H9 (cell line): ENCODE measurements at regions not wholly inside any gene's neighbourhood (a gene's known extent, or its start where the extent isn't known, plus 50 kb on each side); places are given as distances from the start of the nearest gene placed in this dataset.

ENCODE experiments used
- DNase-seq: peaks from one replicate; pipeline ENCODE4 v3.0.0-alpha.2; 2017
- H2AFZ ChIP-seq: one replicate; pipeline ENCODE4 v1.6.1; 2013; ENCODE audit warnings: mild to moderate bottlenecking, low read length, control low read depth, moderate library complexity
- H2AK5ac ChIP-seq: 2 replicates; pipeline ENCODE4 v1.6.1; 2013; ENCODE audit warnings: low read length, control low read depth, mixed read lengths; ENCODE audit not compliant: insufficient read length
- H2BK120ac ChIP-seq: one replicate; pipeline ENCODE4 v1.6.1; 2013; ENCODE audit warnings: low read depth, mild to moderate bottlenecking, low read length, control low read depth, inconsistent platforms; ENCODE audit not compliant: poor library complexity, severe bottlenecking
- H2BK12ac ChIP-seq: 2 replicates; pipeline ENCODE4 v1.6.1; 2013; ENCODE audit warnings: low read length, control low read depth, mixed read lengths, low read depth; ENCODE audit not compliant: insufficient read length
- H2BK15ac ChIP-seq: 2 replicates; pipeline ENCODE4 v1.6.1; 2013; ENCODE audit warnings: low read depth, low read length, control low read depth
- H2BK20ac ChIP-seq: one replicate; pipeline ENCODE4 v1.6.1; 2013; ENCODE audit warnings: low read depth, mild to moderate bottlenecking, low read length, control low read depth, inconsistent platforms; ENCODE audit not compliant: poor library complexity, severe bottlenecking
- H2BK5ac ChIP-seq: 2 replicates; pipeline ENCODE4 v1.6.1; 2013; ENCODE audit warnings: low read length, control low read depth, mixed read lengths; ENCODE audit not compliant: insufficient read length
- H3K14ac ChIP-seq: 2 replicates; pipeline ENCODE4 v1.6.1; 2013; ENCODE audit warnings: low read length, control low read depth; ENCODE audit not compliant: insufficient read depth
- H3K18ac ChIP-seq: 2 replicates; pipeline ENCODE4 v1.6.1; 2013; ENCODE audit warnings: low read depth, mild to moderate bottlenecking, mixed read lengths, low read length, control low read depth; ENCODE audit not compliant: insufficient read length
- H3K23ac ChIP-seq: 2 replicates; pipeline ENCODE4 v1.6.1; 2013; ENCODE audit warnings: low read length, control low read depth, mixed read lengths, low read depth; ENCODE audit not compliant: insufficient read length
- H3K23me2 ChIP-seq: 2 replicates; pipeline ENCODE4 v1.6.1; 2013; ENCODE audit warnings: low read depth, mild to moderate bottlenecking, mixed read lengths, low read length, control low read depth; ENCODE audit not compliant: insufficient read length, poor library complexity, severe bottlenecking
- H3K27ac ChIP-seq: 2 replicates; pipeline ENCODE4 v1.5.1; 2013; ENCODE audit warnings: low read length, control low read depth, mixed read lengths, low read depth; ENCODE audit not compliant: insufficient read length
- H3K27me3 ChIP-seq: 2 replicates; pipeline ENCODE4 v1.6.1; 2013; ENCODE audit warnings: low read length, control low read depth, inconsistent platforms; ENCODE audit not compliant: insufficient read depth
- H3K4ac ChIP-seq: 2 replicates; pipeline ENCODE4 v1.6.1; 2013; ENCODE audit warnings: low read depth, mild to moderate bottlenecking, control low read depth, inconsistent platforms, low read length, moderate library complexity
- H3K4me1 ChIP-seq: 2 replicates; pipeline ENCODE4 v1.6.1; 2013; ENCODE audit warnings: low read length, control low read depth, inconsistent platforms; ENCODE audit not compliant: insufficient read depth
- H3K4me2 ChIP-seq: 2 replicates; pipeline ENCODE4 v1.6.1; 2013; ENCODE audit warnings: low read length, control low read depth, mixed read lengths; ENCODE audit not compliant: insufficient read length, insufficient read depth
- H3K56ac ChIP-seq: 2 replicates; pipeline ENCODE4 v1.6.1; 2013; ENCODE audit warnings: low read depth, mild to moderate bottlenecking, mixed read lengths, low read length, control low read depth; ENCODE audit not compliant: insufficient read length
- H3K79me1 ChIP-seq: 2 replicates; pipeline ENCODE4 v1.6.1; 2013; ENCODE audit warnings: low read depth, mild to moderate bottlenecking, moderate library complexity, low read length, control low read depth, inconsistent platforms; ENCODE audit not compliant: insufficient read depth, poor library complexity, severe bottlenecking
- H3K79me2 ChIP-seq: 2 replicates; pipeline ENCODE4 v1.6.1; 2013; ENCODE audit warnings: low read length, control low read depth, inconsistent platforms; ENCODE audit not compliant: insufficient read depth
- H3K9ac ChIP-seq: 2 replicates; pipeline ENCODE4 v1.6.1; 2013; ENCODE audit warnings: low read length, control low read depth, mixed read lengths; ENCODE audit not compliant: insufficient read length; ENCODE audit errors: extremely low read depth
- H3K9me3 ChIP-seq: one replicate; pipeline ENCODE4 v1.6.1; 2013; ENCODE audit warnings: low read depth, low read length, inconsistent platforms; ENCODE audit not compliant: control insufficient read depth
- H3T11ph ChIP-seq: one replicate; pipeline ENCODE4 v1.6.1; 2013; ENCODE audit warnings: mild to moderate bottlenecking, low read length, control low read depth, inconsistent platforms
- H4K20me1 ChIP-seq: one replicate; pipeline ENCODE4 v1.6.1; 2013; ENCODE audit not compliant: control insufficient read depth, insufficient read length, insufficient read depth
- H4K5ac ChIP-seq: 2 replicates; pipeline ENCODE4 v1.6.1; 2013; ENCODE audit warnings: low read depth, mild to moderate bottlenecking, mixed read lengths, low read length, control low read depth; ENCODE audit not compliant: insufficient read length
- H4K8ac ChIP-seq: replicated peaks from 2 replicates; pipeline ENCODE4 v1.6.1; 2013; ENCODE audit warnings: low read length, control low read depth, mixed read lengths, low read depth; ENCODE audit not compliant: insufficient read length
- H4K91ac ChIP-seq: 2 replicates; pipeline ENCODE4 v1.6.1; 2013; ENCODE audit warnings: low read depth, mild to moderate bottlenecking, moderate library complexity, mixed read lengths, low read length, control low read depth; ENCODE audit not compliant: insufficient read length
- H3K27ac Mint-ChIP-seq, 3 experiments: 2 replicates in 2 of 3; 3 replicates in 1 of 3; pipeline ENCODE4 v1.8.0; 2020 to 2021; ENCODE audit warnings: mixed read lengths in 3 of 3, mild to moderate bottlenecking in 1 of 3, moderate library complexity in 1 of 3
- H3K27me3 Mint-ChIP-seq: 2 replicates; pipeline ENCODE4 v1.8.0; 2021; ENCODE audit warnings: low read depth, mild to moderate bottlenecking, moderate library complexity, mixed read lengths
- H3K36me3 Mint-ChIP-seq, 3 experiments: 2 replicates in 2 of 3; 3 replicates in 1 of 3; pipeline ENCODE4 v1.8.0; 2020 to 2021; ENCODE audit warnings: low read depth in 3 of 3, mixed read lengths in 3 of 3; ENCODE audit not compliant: insufficient read depth in 1 of 3
- H3K4me1 Mint-ChIP-seq, 2 experiments: 2 replicates each; pipeline ENCODE4 v1.8.0; 2020; ENCODE audit warnings: mixed read lengths in 2 of 2
- H3K4me3 Mint-ChIP-seq, 2 experiments: 2 replicates in 1 of 2; 3 replicates in 1 of 2; pipeline ENCODE4 v1.8.0; 2020 to 2021; ENCODE audit warnings: mild to moderate bottlenecking in 2 of 2, mixed read lengths in 2 of 2, moderate library complexity in 1 of 2
- H3K9me3 Mint-ChIP-seq, 2 experiments: 2 replicates in 1 of 2; 3 replicates in 1 of 2; pipeline ENCODE4 v1.8.0; 2020; ENCODE audit warnings: mild to moderate bottlenecking in 2 of 2, mixed read lengths in 2 of 2, moderate library complexity in 1 of 2
- WGBS: extraction: QIAGEN DNeasy Blood & Tissue Kit; methylation state at CpG from one replicate; pipeline ENCODE4 v1.1.7; 2013; ENCODE audit warnings: missing lambda C conversion rate, low lambda C conversion rate, mixed read lengths; ENCODE audit not compliant: insufficient read length; ENCODE audit errors: extremely low coverage; 5-methylcytosine and 5-hydroxymethylcytosine counted together
- TF ChIP-seq, protein P1 (sequence below): fragments of 200-600 bp; sonication (generic); conservative IDR thresholded peaks from 3 replicates; pipeline ENCODE4 v1.8.0; 2021; ENCODE audit warnings: antibody characterized with exemption, mild to moderate bottlenecking

DNA sequence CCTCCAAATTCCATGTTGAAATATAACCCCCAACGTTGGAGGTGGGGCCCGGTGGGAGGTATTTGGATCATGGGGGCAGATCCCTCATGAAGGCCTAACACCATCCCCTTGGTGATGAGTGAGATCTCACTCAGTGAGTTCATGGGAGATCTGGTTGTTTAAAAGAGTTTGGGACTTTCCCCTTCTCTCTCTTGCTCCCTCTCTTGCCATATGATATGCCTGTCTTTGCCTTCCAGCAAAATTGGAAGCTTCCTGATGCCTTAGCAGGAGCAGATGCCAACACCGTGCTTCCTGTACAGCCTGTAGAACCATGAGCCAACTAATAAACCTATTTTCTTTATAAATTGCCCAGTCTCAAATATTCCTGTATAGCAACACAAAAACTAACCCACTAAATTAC is 55.7 kb upstream of the CDK1 start:
- Histone ChIP-seq H3K23me2 (no peaks in the 10 kb centered on the region), H3K27ac (no peak overlapping the region), H3K9ac (no peak overlapping the region), H3K4me1 (no peaks in the 10 kb centered on the region), H3K4me2 (no peak overlapping the region), H3T11ph (no peak overlapping the region), H3K18ac (no peak overlapping the region), H2BK12ac (no peak overlapping the region), H3K14ac (no peak overlapping the region), H3K56ac (no peak overlapping the region), H2AK5ac (no peak overlapping the region), H3K23ac (no peak overlapping the region), H4K20me1 (no peaks in the 10 kb centered on the region), H2AFZ (no peak overlapping the region), H4K8ac (no peak overlapping the region), H4K5ac (no peak overlapping the region), H2BK120ac (no peak overlapping the region), H3K79me1 (no peaks in the 10 kb centered on the region), H3K4ac (no peak overlapping the region), H3K27me3 (no peaks in the 10 kb centered on the region), H2BK5ac (no peak overlapping the region), H3K79me2 (no peaks in the 10 kb centered on the region), H2BK20ac (no peak overlapping the region), H2BK15ac (no peak overlapping the region), H4K91ac (no peak overlapping the region), H3K9me3 (no peaks in the 10 kb centered on the region)
- no peaks in the 10 kb centered on the region for H3K27me3 Mint-ChIP-seq
- TF ChIP-seq, protein P1, sequence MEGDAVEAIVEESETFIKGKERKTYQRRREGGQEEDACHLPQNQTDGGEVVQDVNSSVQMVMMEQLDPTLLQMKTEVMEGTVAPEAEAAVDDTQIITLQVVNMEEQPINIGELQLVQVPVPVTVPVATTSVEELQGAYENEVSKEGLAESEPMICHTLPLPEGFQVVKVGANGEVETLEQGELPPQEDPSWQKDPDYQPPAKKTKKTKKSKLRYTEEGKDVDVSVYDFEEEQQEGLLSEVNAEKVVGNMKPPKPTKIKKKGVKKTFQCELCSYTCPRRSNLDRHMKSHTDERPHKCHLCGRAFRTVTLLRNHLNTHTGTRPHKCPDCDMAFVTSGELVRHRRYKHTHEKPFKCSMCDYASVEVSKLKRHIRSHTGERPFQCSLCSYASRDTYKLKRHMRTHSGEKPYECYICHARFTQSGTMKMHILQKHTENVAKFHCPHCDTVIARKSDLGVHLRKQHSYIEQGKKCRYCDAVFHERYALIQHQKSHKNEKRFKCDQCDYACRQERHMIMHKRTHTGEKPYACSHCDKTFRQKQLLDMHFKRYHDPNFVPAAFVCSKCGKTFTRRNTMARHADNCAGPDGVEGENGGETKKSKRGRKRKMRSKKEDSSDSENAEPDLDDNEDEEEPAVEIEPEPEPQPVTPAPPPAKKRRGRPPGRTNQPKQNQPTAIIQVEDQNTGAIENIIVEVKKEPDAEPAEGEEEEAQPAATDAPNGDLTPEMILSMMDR, result no peak
- H3K36me3 Mint-ChIP-seq, result peaks cover 0 to 8% (median 4%) of the 10 kb centered on the region in 3 experiments; a peak in 6 of 7 replicates
- no CpG with 5 or more reads among the region's 3 CpGs for WGBS
- peaks cover 0 to 8% of the 10 kb centered on the region in 2 experiments; a peak in 2 of 4 replicates for H3K4me1 Mint-ChIP-seq
- no peak overlapping the region for H3K4me3 Mint-ChIP-seq
- DNase-seq, result no peak
- peaks cover 0 to 3% of the 10 kb centered on the region in 2 experiments; a peak in 1 of 5 replicates for H3K9me3 Mint-ChIP-seq
- peak overlapping the region in 1 of 3 experiments; percentile 62; a peak in 1 of 7 replicates for H3K27ac Mint-ChIP-seq
